GOT3 (cell line): ENCODE measurements at regions not wholly inside any gene's neighbourhood (a gene's known extent, or its start where the extent isn't known, plus 50 kb on each side); places are given as distances from the start of the nearest gene placed in this dataset.
"Not testable (repeated sequence)": the region's sequence is repeated elsewhere in the genome, so short reads cannot be mapped to it uniquely, and the experiment has no call there.

ENCODE experiments used
- DNase-seq: peaks from one replicate; lab custom pipeline; 2025; ENCODE audit warnings: mixed read lengths; lab: John Stamatoyannopoulos, UW

DNA sequence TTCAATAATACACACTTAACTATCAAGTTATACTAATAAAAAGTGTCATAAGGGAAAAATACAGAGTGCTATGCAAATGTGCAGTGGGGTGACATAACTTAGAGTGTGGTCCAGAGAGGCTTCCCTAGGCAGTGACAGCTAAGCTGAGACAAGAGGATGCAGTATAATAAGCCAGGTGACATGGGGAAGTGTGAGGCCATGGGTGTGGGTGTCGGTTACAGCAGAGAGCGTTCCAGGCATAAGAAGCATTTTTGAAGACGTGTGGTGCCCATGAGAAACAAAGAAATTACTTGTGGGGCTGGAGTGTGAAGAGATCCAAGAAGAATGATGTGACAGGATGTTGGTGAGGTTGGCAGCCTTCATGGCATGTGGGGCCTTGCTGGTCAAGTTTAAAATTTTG is 78.1 kb upstream of the PICALM start:
- DNase-seq, result no peak

GRCh38 chr11:86145439-86146156 is 76.7 kb upstream of the PICALM start:
- DNase-seq, result no peak

GRCh38 chr11:86144846-86145245 is 76.0 kb upstream of the PICALM start:
- DNase-seq, result no peak

DNA sequence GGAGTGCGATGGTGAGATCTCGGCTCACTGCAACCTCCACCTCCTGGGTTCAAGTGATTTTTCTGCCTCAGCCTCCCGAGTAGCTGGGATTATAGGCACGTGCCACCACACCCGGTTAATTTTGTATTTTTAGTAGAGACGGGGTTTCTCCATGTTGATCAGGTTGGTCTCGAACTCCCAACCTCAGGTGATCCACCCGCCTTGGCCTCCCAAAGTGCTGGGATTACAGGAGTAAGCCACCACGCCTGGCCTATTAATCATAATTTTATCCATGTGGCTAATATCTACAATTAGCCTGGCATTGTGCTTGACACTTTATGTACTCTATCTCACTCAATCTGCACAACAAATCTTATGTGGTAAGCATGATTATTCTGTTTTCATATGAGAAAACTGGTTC is 75.2 kb upstream of the PICALM start:
- DNase-seq, result not testable (repeated sequence)

DNA sequence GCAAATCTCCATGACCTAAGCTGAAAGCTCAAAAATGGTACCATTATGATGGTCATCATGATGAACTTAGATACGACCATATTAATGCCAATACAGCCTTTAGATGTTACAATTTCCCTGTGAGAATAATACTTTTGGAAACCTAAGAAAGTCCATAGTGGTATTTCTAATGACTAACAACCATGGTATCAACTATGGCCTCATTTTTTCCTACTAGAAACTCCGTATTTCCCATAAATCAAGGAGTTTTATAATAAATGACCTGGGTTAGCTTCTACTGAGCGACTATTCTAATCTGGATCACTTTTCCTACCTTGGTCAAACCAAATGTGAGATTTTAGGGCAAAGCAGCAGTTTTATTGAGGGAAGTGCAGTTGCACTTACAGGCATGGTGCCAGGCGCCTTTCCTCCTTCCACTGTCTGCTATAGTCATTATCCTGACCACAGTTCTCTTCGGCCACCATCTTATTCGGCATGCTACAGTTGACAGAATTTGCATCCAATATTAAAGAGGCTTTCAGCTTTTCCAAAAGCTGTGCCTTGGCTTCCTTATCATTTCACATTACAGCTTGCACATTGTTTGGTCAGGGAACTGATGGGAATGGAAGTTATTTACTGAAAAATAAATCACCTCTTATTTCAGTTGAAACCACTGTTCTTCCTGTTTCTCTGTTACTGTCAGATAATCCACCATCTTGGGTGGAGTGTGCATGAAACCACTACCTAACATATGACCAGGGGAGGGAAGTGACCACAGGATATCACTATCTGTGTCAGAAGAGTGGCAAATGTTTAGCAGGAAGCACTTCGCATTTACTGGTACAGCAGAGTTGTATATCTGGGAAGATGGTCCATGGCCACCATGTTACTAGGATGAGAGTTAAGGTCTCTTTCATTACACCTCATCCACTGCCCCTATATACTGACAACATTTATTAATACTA is 74.5 kb upstream of the PICALM start:
- DNase-seq, result no peak

DNA sequence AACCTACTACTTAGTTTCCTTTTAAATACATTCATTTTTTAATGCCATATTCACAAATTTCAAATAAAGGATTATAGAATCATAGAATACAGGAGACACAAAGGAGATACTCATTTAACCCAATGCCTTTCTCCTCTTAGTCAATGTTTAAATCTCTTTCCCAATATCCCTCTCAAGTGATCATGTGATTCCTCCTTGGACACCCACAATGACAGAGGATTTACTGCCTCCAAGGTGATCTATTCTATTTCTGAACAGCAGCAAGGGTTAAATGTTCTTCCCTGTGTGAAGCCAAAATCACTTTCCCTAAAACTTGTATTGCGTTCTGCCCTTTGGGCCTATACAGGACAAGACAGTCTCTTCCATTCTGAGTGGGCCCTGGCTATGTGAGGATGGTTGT is 73.3 kb upstream of the PICALM start:
- DNase-seq, result no peak

- no peak for DNase-seq
Observed at GRCh38 chr11:86141727-86142126, 72.8 kb upstream of the PICALM start.

DNA sequence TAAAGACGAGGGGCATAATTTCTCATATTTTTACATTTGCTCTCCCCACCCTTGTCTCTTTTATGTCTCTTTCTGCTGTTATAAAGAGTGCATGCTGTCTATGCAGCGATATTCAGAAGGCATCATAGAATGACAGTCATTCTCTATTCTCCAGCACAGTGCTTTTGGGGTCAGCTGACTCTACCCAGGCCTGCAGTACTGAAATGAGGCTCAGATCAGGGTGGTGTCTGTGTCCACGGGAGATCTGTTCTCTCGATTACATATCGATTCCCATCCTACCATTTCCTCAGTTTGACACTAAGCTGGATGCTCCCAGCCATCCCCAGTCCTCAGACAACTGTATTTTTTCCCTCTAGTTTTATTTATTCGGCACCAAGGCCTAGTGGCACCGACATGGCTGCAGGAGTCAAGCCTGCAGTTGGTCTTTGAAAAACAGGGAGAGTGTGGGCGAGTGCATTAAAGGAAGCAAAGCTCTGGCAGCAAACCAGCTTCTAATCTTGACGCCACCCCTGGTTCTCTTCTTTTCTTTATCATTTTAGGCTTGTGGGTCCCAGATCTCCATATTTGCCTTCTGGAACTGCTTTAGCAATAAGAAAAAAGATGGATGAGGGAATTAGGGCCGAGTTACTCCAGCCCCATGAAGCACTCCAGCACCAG is 71.6 kb upstream of the PICALM start:
- no peak for DNase-seq

- DNase-seq, result no peak
Observed at GRCh38 chr11:86138958-86139357, 70.1 kb upstream of the PICALM start.

DNA sequence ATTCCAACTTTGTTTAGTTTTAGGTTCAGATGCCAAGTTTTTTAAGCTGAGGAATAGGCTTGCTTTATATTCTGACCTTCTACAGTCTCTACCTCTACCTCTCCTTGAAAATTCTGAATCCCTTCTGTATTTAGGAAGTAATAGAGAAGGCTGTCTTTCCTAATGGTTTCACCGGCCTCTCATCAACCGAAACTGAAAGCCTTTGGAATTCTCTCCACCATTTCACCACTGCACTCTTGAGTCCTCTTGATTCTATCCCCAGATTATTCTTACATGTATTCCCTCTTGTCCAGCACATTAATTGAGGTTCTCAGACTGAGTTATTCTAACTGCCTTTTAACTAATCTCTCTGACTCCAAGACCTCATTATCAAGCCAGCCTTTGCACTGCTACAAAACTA is 67.7 kb upstream of the PICALM start:
- no peak for DNase-seq

- no peak for DNase-seq
Observed at GRCh38 chr11:86135319-86135714, 66.4 kb upstream of the PICALM start.

GRCh38 chr11:86134580-86135318 is 65.9 kb upstream of the PICALM start:
- no peak for DNase-seq

- DNase-seq, result no peak
Observed at GRCh38 chr11:86132667-86133249, 63.9 kb upstream of the PICALM start.

GRCh38 chr11:86129740-86130540 is 61.1 kb upstream of the PICALM start:
- no peak for DNase-seq

GRCh38 chr11:86128914-86129313 is 60.0 kb upstream of the PICALM start:
- no peak for DNase-seq

DNA sequence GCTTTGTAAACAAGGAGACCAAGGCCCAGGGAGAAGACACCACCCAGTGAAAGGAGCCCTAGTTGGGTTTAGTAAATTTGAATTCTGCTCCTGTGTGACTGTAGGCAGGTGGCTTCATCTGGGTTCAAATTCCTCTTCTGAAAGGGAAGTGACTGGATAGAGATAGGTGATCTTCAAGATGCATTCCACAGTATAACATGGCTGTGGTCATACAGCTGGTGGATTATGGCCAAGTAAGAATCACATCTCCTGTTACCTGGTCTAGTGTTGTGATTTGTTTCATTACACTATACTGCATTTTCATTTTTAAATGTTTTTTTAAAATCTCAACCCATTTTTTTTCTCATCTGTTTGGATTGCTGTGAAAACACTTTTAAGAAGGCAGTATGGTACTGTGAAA is 58.0 kb upstream of the PICALM start:
- DNase-seq, result no peak

DNA sequence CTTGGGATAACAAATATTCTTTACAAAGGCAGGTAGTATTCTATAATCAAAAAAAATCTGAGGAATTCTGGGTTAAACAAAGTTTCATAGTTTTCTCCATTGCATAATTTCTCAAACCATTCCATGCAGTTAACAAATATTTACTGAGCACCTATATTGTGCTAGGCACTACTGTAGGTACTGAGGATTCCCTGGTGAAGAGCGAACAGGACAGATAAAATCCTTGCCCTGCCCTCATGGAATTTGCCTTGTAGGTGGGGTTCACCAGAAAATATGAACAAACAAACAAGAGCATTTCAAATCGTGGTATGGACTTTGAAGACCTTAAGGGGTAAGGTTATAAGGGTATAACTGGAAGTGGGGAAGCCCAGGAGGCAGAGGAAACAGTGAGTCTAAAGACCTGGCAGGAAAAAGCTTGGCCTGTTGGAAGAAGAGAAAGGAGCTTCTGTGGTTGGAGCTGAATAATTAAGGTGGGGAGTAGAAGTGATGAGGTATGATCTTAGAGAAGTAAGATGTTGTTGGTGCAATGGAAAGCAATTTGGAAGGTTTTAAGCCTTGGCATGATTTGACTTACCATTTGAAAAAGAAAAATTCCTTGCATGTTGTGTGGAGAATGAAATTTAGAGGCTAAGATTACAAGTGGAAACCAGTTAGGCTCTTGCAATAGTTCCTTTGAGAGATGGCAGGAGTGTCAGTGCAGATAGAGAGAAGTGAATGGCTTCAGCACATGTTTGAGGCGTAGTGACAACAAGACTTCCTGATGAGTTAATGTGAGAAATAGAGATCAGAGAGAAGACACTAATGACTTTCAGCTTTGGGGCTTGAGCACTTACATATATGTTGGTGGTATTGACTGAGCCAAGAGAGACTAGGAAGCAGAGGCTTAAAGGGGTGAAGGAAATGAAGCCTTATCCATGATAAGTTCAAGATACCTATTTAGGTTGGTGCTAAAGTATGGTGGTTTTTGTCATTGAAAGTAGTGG is 55.7 kb upstream of the PICALM start:
- DNase-seq, result no peak

- no peak for DNase-seq
Observed at GRCh38 chr11:86122773-86123172, 53.9 kb upstream of the PICALM start.

DNA sequence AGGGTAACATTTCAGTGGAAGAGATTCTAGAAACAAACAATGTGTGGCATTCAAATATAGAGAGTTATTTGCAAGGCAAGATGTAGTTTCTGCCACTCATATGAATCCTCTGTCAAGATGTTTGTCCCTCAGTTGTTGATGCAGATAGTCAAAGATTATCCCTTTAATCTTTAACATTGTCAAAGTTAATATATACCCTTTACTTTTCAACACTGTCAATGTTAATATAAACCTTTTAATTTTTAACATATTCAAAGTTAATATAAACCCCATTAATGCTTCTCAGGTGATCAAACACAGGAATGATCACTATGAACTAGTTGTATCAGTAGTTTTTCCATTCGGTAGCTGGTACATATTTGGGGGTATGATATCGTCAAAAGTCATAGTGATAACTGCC is 51.9 kb upstream of the PICALM start:
- DNase-seq, result no peak

- no peak for DNase-seq
Observed at GRCh38 chr11:86119906-86120305, 51.0 kb upstream of the PICALM start.
